ENCODE measurements at regions not wholly inside any gene's neighbourhood (a gene's known extent, or its start where the extent isn't known, plus 50 kb on each side); places are given as distances from the start of the nearest gene placed in this dataset.

GRCh38 chr7:18440934-18441333, 54.6 kb upstream of the HDAC9 start:
- TF ChIP-seq, protein P1, sequence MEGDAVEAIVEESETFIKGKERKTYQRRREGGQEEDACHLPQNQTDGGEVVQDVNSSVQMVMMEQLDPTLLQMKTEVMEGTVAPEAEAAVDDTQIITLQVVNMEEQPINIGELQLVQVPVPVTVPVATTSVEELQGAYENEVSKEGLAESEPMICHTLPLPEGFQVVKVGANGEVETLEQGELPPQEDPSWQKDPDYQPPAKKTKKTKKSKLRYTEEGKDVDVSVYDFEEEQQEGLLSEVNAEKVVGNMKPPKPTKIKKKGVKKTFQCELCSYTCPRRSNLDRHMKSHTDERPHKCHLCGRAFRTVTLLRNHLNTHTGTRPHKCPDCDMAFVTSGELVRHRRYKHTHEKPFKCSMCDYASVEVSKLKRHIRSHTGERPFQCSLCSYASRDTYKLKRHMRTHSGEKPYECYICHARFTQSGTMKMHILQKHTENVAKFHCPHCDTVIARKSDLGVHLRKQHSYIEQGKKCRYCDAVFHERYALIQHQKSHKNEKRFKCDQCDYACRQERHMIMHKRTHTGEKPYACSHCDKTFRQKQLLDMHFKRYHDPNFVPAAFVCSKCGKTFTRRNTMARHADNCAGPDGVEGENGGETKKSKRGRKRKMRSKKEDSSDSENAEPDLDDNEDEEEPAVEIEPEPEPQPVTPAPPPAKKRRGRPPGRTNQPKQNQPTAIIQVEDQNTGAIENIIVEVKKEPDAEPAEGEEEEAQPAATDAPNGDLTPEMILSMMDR (IDR thresholded peaks at IDR 0.05) = no peak
- TF ChIP-seq POLR2A (IDR thresholded peaks at IDR 0.05) = no peak
- no peak for TF ChIP-seq EP300 (IDR thresholded peaks at IDR 0.05)
